ENCODE measurements at regions not wholly inside any gene's neighbourhood (a gene's known extent, or its start where the extent isn't known, plus 50 kb on each side); places are given as distances from the start of the nearest gene placed in this dataset.
A peak's percentile ranks its signal among the peaks of the same experiment; 100 is the strongest.

DNA sequence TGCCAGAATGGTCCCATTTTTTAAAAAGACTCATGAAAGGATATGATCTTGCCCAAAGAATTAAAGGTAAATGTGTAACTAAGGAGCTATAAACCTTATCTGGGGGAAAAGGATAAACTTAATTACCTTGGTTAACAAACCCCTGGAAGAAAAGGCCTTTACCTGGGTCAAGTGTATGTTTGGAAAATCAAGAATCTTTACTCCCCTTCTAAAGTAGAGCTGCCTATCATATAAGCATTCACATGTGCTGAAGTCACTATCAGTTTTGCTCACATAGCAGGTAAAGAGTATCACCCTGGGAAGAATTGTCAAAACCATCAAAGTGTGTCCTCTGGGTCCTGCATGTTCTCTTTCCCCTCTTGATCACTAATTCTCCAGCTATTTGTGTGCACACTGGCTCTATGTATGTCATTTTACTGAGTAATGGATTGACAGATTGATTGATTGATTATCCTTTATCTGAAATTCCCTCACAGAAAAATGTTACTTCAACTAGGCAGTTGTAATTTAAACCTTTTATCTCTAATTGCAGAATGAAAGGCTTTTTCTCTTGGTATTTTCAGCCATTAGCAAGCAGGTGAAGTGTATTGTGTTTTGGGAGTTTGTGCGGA, 199.4 kb downstream of the NOL4 start:
- TF ChIP-seq, protein P1, sequence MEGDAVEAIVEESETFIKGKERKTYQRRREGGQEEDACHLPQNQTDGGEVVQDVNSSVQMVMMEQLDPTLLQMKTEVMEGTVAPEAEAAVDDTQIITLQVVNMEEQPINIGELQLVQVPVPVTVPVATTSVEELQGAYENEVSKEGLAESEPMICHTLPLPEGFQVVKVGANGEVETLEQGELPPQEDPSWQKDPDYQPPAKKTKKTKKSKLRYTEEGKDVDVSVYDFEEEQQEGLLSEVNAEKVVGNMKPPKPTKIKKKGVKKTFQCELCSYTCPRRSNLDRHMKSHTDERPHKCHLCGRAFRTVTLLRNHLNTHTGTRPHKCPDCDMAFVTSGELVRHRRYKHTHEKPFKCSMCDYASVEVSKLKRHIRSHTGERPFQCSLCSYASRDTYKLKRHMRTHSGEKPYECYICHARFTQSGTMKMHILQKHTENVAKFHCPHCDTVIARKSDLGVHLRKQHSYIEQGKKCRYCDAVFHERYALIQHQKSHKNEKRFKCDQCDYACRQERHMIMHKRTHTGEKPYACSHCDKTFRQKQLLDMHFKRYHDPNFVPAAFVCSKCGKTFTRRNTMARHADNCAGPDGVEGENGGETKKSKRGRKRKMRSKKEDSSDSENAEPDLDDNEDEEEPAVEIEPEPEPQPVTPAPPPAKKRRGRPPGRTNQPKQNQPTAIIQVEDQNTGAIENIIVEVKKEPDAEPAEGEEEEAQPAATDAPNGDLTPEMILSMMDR (IDR thresholded peaks at IDR 0.05; ENCODE audit: poor library complexity, severe bottlenecking), result peak; percentile 11
- peak; percentile 100 for TF ChIP-seq POLR2AphosphoS5 (IDR thresholded peaks at IDR 0.05)

Data from neural cell (in vitro differentiated cells).